IMR-90 (cell line): ENCODE measurements at regions not wholly inside any gene's neighbourhood (a gene's known extent, or its start where the extent isn't known, plus 50 kb on each side); places are given as distances from the start of the nearest gene placed in this dataset.

Experiments used
- ATAC-seq: fragments of 200-7000 bp; cut with Tn5 transposase; 2 replicates; pipeline ENCODE4 v1.9.1; 2020; ENCODE audit warnings: low read depth, mild to moderate bottlenecking, moderate library complexity
- BruUV-seq: library from RNA; stranded (reverse); fragments of 400-500 nt; replicated peaks from 2 replicates; lab custom pipeline; 2021; lab: Mats Ljungman, UMichigan
- CTCF ChIA-PET: fragments of 300-600 bp; formaldehyde crosslinking; extraction: SDS; loops from one replicate; lab custom pipeline; 2021; ENCODE audit warnings: antibody characterized with exemption; lab: Yijun Ruan, JAX
- POLR2A ChIA-PET: fragments of 300-600 bp; sonication (Branson Sonifier 250); formaldehyde crosslinking; loops from one replicate; lab custom pipeline; 2022; ENCODE audit warnings: antibody characterized with exemption; ENCODE audit not compliant: unreplicated experiment; lab: Charles Lee
- DNase-seq: peaks from one replicate; pipeline ENCODE4 v3.0.0; 2013
- H2AFZ ChIP-seq: replicated peaks from 2 replicates; pipeline ENCODE3; 2013; ENCODE audit warnings: low read length, mild to moderate bottlenecking; ENCODE audit not compliant: poor library complexity
- H2AK5ac ChIP-seq: 2 replicates; pipeline ENCODE4 v1.6.1; 2013; ENCODE audit warnings: low read depth, low read length, inconsistent platforms
- H2AK9ac ChIP-seq: replicated peaks from 2 replicates; pipeline ENCODE3; 2013; ENCODE audit warnings: mild to moderate bottlenecking, low read depth, low read length, moderate library complexity; ENCODE audit not compliant: poor library complexity
- H2BK120ac ChIP-seq: 2 replicates; pipeline ENCODE4 v1.6.1; 2013; ENCODE audit warnings: low read depth, low read length, inconsistent platforms
- H2BK15ac ChIP-seq: 3 replicates; pipeline ENCODE4 v1.6.1; 2013; ENCODE audit warnings: low read depth, low read length, inconsistent platforms
- H2BK20ac ChIP-seq: 2 replicates; pipeline ENCODE4 v1.6.1; 2013; ENCODE audit warnings: low read depth, mild to moderate bottlenecking, inconsistent platforms, low read length, moderate library complexity
- H2BK5ac ChIP-seq: 2 replicates; pipeline ENCODE4 v1.6.1; 2013; ENCODE audit warnings: mild to moderate bottlenecking, low read depth, low read length, inconsistent platforms; ENCODE audit not compliant: poor library complexity, severe bottlenecking
- H3K14ac ChIP-seq: replicated peaks from 2 replicates; pipeline ENCODE4 v1.6.1; 2013; ENCODE audit warnings: low read depth, low read length, inconsistent platforms
- H3K18ac ChIP-seq: 2 replicates; pipeline ENCODE4 v1.6.1; 2013; ENCODE audit warnings: low read depth, low read length, control low read depth
- H3K23ac ChIP-seq: 2 replicates; pipeline ENCODE4 v1.6.1; 2013; ENCODE audit warnings: low read depth, low read length, inconsistent platforms
- H3K27ac ChIP-seq: 2 replicates; pipeline ENCODE4 v1.5.1; 2013; ENCODE audit warnings: mild to moderate bottlenecking, control low read depth, low read length; ENCODE audit not compliant: insufficient read depth
- H3K27me3 ChIP-seq: 2 replicates; pipeline ENCODE4 v1.6.1; 2013; ENCODE audit warnings: low read length; ENCODE audit not compliant: control insufficient read depth, insufficient read depth
- H3K36me3 ChIP-seq: 2 replicates; pipeline ENCODE4 v1.6.1; 2013; ENCODE audit warnings: low read length, mixed read lengths; ENCODE audit not compliant: control insufficient read depth, insufficient read depth
- H3K4ac ChIP-seq: 2 replicates; pipeline ENCODE4 v1.6.1; 2013; ENCODE audit warnings: low read depth, low read length, inconsistent platforms
- H3K4me1 ChIP-seq: 2 replicates; pipeline ENCODE4 v1.6.1; 2013; ENCODE audit warnings: low read length, mixed read lengths; ENCODE audit not compliant: control insufficient read depth, insufficient read depth
- H3K4me2 ChIP-seq: 2 replicates; pipeline ENCODE4 v1.6.1; 2013; ENCODE audit warnings: low read depth, mild to moderate bottlenecking, control low read depth, low read length, moderate library complexity
- H3K4me3 ChIP-seq: 2 replicates; pipeline ENCODE4 v1.5.1; 2013; ENCODE audit warnings: low read depth, mild to moderate bottlenecking, control low read depth, low read length, moderate library complexity; ENCODE audit not compliant: insufficient read depth
- H3K56ac ChIP-seq: 2 replicates; pipeline ENCODE4 v1.6.1; 2013; ENCODE audit warnings: low read length, inconsistent platforms; ENCODE audit not compliant: insufficient read depth; ENCODE audit errors: extremely low read depth
- H3K79me1 ChIP-seq, 2 experiments: 2 replicates each; pipeline ENCODE4 v1.6.1; 2013; ENCODE audit warnings: low read length in 2 of 2, inconsistent platforms in 1 of 2, low read depth in 1 of 2
- H3K9ac ChIP-seq: 2 replicates; pipeline ENCODE4 v1.6.1; 2013; ENCODE audit warnings: low read depth, low read length, control low read depth
- H3K9me1 ChIP-seq: 2 replicates; pipeline ENCODE4 v1.6.1; 2013; ENCODE audit warnings: low read length, inconsistent platforms; ENCODE audit not compliant: insufficient read depth
- H3K9me3 ChIP-seq: 2 replicates; pipeline ENCODE4 v1.6.1; 2013; ENCODE audit warnings: low read length; ENCODE audit not compliant: control insufficient read depth, insufficient read depth
- H4K20me1 ChIP-seq: 2 replicates; pipeline ENCODE4 v1.6.1; 2013; ENCODE audit warnings: low read length, inconsistent platforms; ENCODE audit not compliant: insufficient read depth
- H4K5ac ChIP-seq: 2 replicates; pipeline ENCODE4 v1.6.1; 2013; ENCODE audit warnings: mild to moderate bottlenecking, low read depth, low read length, control low read depth
- H4K8ac ChIP-seq, 2 experiments: 2 replicates each; pipeline ENCODE4 v1.6.1; 2013; ENCODE audit warnings: low read depth in 2 of 2, low read length in 2 of 2, control low read depth in 1 of 2, inconsistent platforms in 1 of 2
- H4K91ac ChIP-seq: 2 replicates; pipeline ENCODE4 v1.6.1; 2013; ENCODE audit warnings: low read depth, low read length, inconsistent platforms; ENCODE audit not compliant: insufficient read depth
- BHLHE40 ChIP-seq: fragments of 150-350 bp; IDR thresholded peaks from 2 replicates; pipeline ENCODE4 v1.6.1; 2016; ENCODE audit warnings: mild to moderate bottlenecking, low read depth, low read length
- CEBPB ChIP-seq: IDR thresholded peaks from 2 replicates; pipeline ENCODE4 v1.6.1; 2012; ENCODE audit warnings: low read depth, low read length, improper control_type of control experiment
- CHD1 ChIP-seq: IDR thresholded peaks from 2 replicates; pipeline ENCODE4 v1.6.1; 2012; ENCODE audit warnings: low read depth, low read length, improper control_type of control experiment
- CTCF ChIP-seq: conservative IDR thresholded peaks from 2 replicates; pipeline ENCODE4 v1.5.1; 2012; ENCODE audit warnings: mild to moderate bottlenecking, low read depth, low read length, improper control_type of control experiment
- ELK1 ChIP-seq: fragments of 150-350 bp; IDR thresholded peaks from 2 replicates; pipeline ENCODE4 v1.6.1; 2016; ENCODE audit warnings: low read depth, mild to moderate bottlenecking, low read length, moderate library complexity, borderline replicate concordance
- FOS ChIP-seq: fragments of 150-350 bp; IDR thresholded peaks from 2 replicates; pipeline ENCODE4 v1.6.1; 2016; ENCODE audit warnings: low read depth, low read length
- MAFK ChIP-seq: IDR thresholded peaks from 2 replicates; pipeline ENCODE4 v1.6.1; 2012; ENCODE audit warnings: low read depth, low read length, improper control_type of control experiment
- MAZ ChIP-seq: IDR thresholded peaks from 2 replicates; pipeline ENCODE4 v1.6.1; 2012; ENCODE audit warnings: low read depth, mild to moderate bottlenecking, low read length, improper control_type of control experiment, moderate library complexity, borderline replicate concordance
- MXI1 ChIP-seq: IDR thresholded peaks from 2 replicates; pipeline ENCODE4 v1.6.1; 2012; ENCODE audit warnings: low read depth, mild to moderate bottlenecking, low read length, moderate library complexity, borderline replicate concordance
- NFE2L2 ChIP-seq: fragments of 150-350 bp; IDR thresholded peaks from 2 replicates; pipeline ENCODE4 v1.6.1; 2016; ENCODE audit warnings: low read depth, mild to moderate bottlenecking, low read length
- POLR2A ChIP-seq: IDR thresholded peaks from 2 replicates; pipeline ENCODE4 v1.6.1; 2012; ENCODE audit warnings: mild to moderate bottlenecking, low read depth, low read length
- RAD21 ChIP-seq: IDR thresholded peaks from 2 replicates; pipeline ENCODE4 v1.6.1; 2012; ENCODE audit warnings: low read length, improper control_type of control experiment
- RCOR1 ChIP-seq: IDR thresholded peaks from 2 replicates; pipeline ENCODE4 v1.6.1; 2012; ENCODE audit warnings: mild to moderate bottlenecking, low read length, improper control_type of control experiment; ENCODE audit not compliant: insufficient replicate concordance
- RFX5 ChIP-seq: IDR thresholded peaks from 2 replicates; pipeline ENCODE4 v1.8.0; 2012; ENCODE audit warnings: low read depth, mild to moderate bottlenecking, low read length, moderate library complexity
- SMC3 ChIP-seq: fragments of 150-350 bp; IDR thresholded peaks from 2 replicates; pipeline ENCODE4 v1.6.1; 2016; ENCODE audit warnings: low read depth, mild to moderate bottlenecking, antibody characterized with exemption, low read length, moderate library complexity
- USF2 ChIP-seq: fragments of 150-350 bp; IDR thresholded peaks from 2 replicates; pipeline ENCODE4 v1.6.1; 2017; ENCODE audit warnings: mild to moderate bottlenecking, antibody characterized with exemption, low read length, low read depth
- WGBS, 2 experiments: methylation state at CpG; one replicate each; pipeline versions ENCODE4 v1.1.5 to v1.1.7; 2013; ENCODE audit warnings: missing lambda C conversion rate in 2 of 2; ENCODE audit not compliant: insufficient read length in 1 of 2; ENCODE audit errors: extremely low coverage in 2 of 2; 5-methylcytosine and 5-hydroxymethylcytosine counted together
- dilution Hi-C: fragments of 300-500 bp; cut with HindIII; formaldehyde crosslinking; loops from one replicate; pipeline ENCODE4 v1.14.3; 2018; ENCODE audit warnings: low sequenced_read_pairs; ENCODE audit not compliant: unreplicated experiment
- in situ Hi-C: fragments of 300-500 bp; cut with MboI; formaldehyde crosslinking; loops from 3 replicates; pipeline ENCODE4 v1.14.3; 2019; ENCODE audit warnings: low sequenced_read_pairs, inconsistent platforms, mixed read lengths
- intact Hi-C: fragments of 100-400 bp; cut with micrococcal nuclease; formaldehyde crosslinking; loops from 2 replicates; pipeline ENCODE4 v1.10.0; 2022

GRCh38 chr1:229947968-229948367 lies 119.1 kb upstream of the GALNT2 start:
- Histone ChIP-seq H4K5ac (no peak overlapping the region), H3K9me3 (no peaks in the 10 kb centered on the region), H2AFZ (no peak overlapping the region), H3K36me3 (no peaks in the 10 kb centered on the region), H3K9me1 (no peaks in the 10 kb centered on the region), H3K4me2 (no peak overlapping the region), H2BK15ac (no peak overlapping the region), H3K18ac (no peak overlapping the region), H4K8ac (no peak overlapping the region), H3K27me3 (no peaks in the 10 kb centered on the region), H3K4ac (no peak overlapping the region), H3K23ac (no peak overlapping the region), H4K20me1 (no peaks in the 10 kb centered on the region), H2BK20ac (no peak overlapping the region), H3K27ac (no peak overlapping the region), H3K14ac (no peak overlapping the region), H2AK9ac (no peak overlapping the region), H2BK5ac (no peak overlapping the region), H4K91ac (no peak overlapping the region), H3K4me1 (no peaks in the 10 kb centered on the region), H3K9ac (no peak overlapping the region), H3K4me3 (no peak overlapping the region), H2AK5ac (no peak overlapping the region), H3K79me1 (no peaks in the 10 kb centered on the region), H2BK120ac (no peak overlapping the region), H3K56ac (no peak overlapping the region)
- DNase-seq (no peak), ATAC-seq (no peak)
- ChIA-PET POLR2A (no interaction called here), CTCF (no interaction called here)
- in situ Hi-C loops (no loop called here), dilution Hi-C loops (no loop called here), intact Hi-C loops (no loop called here)
- TF ChIP-seq ELK1 (no peak), MXI1 (no peak), FOS (no peak), CEBPB (no peak), SMC3 (no peak), NFE2L2 (no peak), RAD21 (no peak), CHD1 (no peak), RCOR1 (no peak), POLR2A (no peak), MAZ (no peak), CTCF (no peak), MAFK (no peak), BHLHE40 (no peak), USF2 (no peak), RFX5 (no peak)
- WGBS, 2 experiments: no CpG with 5 or more reads among the region's 3 CpGs
- BruUV-seq: no TSS peak
